ENCODE measurements at regions not wholly inside any gene's neighbourhood (a gene's known extent, or its start where the extent isn't known, plus 50 kb on each side); places are given as distances from the start of the nearest gene placed in this dataset.

DNA sequence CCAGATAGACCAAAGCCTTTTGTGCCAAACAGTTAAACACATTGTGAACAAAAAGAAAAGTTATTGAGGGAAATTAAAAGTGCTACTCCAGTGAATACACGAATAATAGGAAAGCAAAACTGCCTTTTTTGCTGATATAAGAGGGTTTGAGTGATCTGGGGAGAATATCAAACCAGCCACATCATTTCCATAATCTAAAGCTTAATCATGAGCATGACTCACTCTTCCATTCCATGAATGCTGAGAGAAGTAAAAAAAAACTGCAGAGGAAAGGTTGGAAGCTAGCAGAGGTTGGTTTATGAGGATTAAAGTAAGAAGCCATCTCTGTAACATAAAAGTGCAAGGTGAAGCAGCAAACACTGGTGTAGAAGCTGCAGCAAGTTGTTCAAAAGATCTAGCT lies 350.6 kb upstream of the NCAM2 start:
- TF ChIP-seq, protein P1, sequence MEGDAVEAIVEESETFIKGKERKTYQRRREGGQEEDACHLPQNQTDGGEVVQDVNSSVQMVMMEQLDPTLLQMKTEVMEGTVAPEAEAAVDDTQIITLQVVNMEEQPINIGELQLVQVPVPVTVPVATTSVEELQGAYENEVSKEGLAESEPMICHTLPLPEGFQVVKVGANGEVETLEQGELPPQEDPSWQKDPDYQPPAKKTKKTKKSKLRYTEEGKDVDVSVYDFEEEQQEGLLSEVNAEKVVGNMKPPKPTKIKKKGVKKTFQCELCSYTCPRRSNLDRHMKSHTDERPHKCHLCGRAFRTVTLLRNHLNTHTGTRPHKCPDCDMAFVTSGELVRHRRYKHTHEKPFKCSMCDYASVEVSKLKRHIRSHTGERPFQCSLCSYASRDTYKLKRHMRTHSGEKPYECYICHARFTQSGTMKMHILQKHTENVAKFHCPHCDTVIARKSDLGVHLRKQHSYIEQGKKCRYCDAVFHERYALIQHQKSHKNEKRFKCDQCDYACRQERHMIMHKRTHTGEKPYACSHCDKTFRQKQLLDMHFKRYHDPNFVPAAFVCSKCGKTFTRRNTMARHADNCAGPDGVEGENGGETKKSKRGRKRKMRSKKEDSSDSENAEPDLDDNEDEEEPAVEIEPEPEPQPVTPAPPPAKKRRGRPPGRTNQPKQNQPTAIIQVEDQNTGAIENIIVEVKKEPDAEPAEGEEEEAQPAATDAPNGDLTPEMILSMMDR (IDR thresholded peaks at IDR 0.05) = no peak
- Mint-ChIP-seq H3K9me3 (peaks cover 25% of the 10 kb centered on the region), H3K4me1 (ENCODE audit: low read depth) (no peaks in the 10 kb centered on the region), H3K27me3 (ENCODE audit: insufficient read depth) (no peaks in the 10 kb centered on the region), H3K36me3 (ENCODE audit: low read depth) (no peaks in the 10 kb centered on the region), H3K27ac (no peak overlapping the region), H3K4me3 (no peak overlapping the region)
- DNase-seq = no peak

DNA sequence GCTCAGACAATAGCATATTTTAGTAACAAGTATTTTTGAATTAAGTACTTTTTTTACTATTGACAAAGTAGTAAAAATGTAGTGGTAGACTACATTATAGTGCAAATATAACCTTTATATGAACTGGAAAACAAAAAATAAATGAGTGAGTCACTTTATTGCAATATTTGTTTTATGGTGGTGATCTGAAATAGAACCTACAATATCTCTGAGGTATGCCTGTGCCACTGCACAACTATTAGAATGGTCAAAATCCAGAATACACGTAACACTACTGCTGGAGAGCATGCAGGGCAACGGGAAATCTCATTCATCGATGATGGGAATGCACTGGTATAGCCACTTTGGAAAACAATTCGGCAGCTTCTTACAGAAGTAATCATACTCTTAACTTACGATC lies 349.0 kb upstream of the NCAM2 start:
- H3K27ac Mint-ChIP-seq = no peak overlapping the region
- no peaks in the 10 kb centered on the region for H3K27me3 Mint-ChIP-seq (ENCODE audit: insufficient read depth)
- no peak overlapping the region for H3K4me3 Mint-ChIP-seq
- peaks cover 21% of the 10 kb centered on the region for H3K9me3 Mint-ChIP-seq
- no peak for DNase-seq
- TF ChIP-seq, protein P1 (IDR thresholded peaks at IDR 0.05) = no peak
- H3K36me3 Mint-ChIP-seq (ENCODE audit: low read depth) = no peaks in the 10 kb centered on the region
- no peaks in the 10 kb centered on the region for H3K4me1 Mint-ChIP-seq (ENCODE audit: low read depth)

DNA sequence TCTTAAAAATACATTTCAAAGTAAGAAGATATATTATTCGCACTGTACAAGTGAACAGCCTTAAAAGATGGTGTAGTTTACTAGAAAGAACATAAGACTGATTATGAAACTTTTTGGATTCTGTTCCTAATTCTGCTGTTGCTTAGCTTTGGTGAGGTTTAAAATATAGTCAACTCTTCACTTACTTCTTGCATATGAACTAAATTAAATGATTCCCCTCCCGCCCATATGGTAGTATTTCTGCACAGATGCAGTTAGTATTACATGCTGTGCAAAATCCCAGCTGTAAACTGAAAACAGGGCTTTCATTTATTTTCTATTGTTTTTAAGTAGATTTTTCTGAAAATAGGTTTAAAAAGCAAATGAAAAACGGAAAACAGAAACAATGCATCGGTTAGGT lies 345.4 kb upstream of the NCAM2 start:
- H3K27me3 Mint-ChIP-seq (ENCODE audit: insufficient read depth) = no peaks in the 10 kb centered on the region
- H3K9me3 Mint-ChIP-seq = peaks cover 11% of the 10 kb centered on the region
- H3K4me1 Mint-ChIP-seq (ENCODE audit: low read depth) = no peaks in the 10 kb centered on the region
- H3K4me3 Mint-ChIP-seq = no peak overlapping the region
- no peak for DNase-seq
- TF ChIP-seq, protein P1 (IDR thresholded peaks at IDR 0.05) = no peak
- no peaks in the 10 kb centered on the region for H3K36me3 Mint-ChIP-seq (ENCODE audit: low read depth)
- H3K27ac Mint-ChIP-seq = no peak overlapping the region

DNA sequence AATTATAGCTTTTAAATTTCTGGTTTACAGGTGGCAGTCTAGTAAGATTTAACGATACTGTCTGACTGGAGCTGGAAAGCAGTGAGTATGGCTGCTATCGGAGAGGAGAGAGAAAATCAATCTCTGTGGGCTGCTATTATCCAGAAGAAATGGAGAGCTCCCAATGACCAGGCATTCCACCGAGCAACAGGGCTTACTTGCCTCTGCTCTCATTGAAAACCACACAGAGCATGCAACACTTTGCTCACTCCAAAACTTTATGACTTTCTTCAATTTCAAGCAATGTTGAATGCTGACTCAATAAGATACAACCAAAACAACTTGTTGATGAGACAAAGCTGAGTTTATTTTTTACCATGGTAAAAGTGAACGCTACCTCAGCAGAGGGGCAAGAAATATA lies 337.0 kb upstream of the NCAM2 start:
- Mint-ChIP-seq H3K27me3 (ENCODE audit: insufficient read depth) (no peaks in the 10 kb centered on the region; the same call in 1 of the 2 replicates), H3K4me1 (ENCODE audit: low read depth) (no peaks in the 10 kb centered on the region), H3K4me3 (no peak overlapping the region), H3K9me3 (peaks cover 54% of the 10 kb centered on the region), H3K36me3 (ENCODE audit: low read depth) (no peaks in the 10 kb centered on the region), H3K27ac (no peak overlapping the region)
- no peak for DNase-seq
- TF ChIP-seq, protein P1 (IDR thresholded peaks at IDR 0.05) = no peak

DNA sequence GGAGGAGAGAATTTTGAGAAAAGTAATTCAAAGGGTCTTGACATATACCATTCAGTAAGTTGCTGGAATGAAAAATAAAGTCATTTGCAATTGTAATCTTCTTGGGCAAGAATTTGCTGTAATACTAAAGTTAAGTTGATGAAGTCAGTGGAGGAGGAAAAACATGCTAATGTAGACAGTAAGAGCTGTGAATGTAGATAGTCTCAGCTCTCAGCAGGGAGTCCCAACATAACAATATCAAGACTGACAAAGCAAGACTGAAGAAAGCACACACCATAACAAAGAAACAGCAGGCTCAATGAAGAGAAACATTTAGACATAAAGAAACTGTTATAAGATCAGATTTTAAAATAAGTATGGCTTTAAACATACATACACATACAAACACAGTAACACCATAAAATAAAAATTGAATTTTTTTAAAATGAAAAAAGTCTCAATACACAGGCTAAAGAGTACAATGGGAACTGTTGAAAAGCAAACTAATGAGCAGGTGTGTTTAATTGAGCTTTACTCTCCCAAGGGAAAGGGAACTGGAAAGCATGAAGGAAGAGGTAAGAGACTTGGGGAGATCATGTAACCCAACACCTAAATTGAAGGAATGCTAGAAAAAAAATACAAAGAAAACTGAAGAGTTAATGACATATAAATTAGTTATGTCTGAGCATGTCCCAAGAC lies 336.3 kb upstream of the NCAM2 start:
- no peak overlapping the region for H3K27ac Mint-ChIP-seq
- H3K9me3 Mint-ChIP-seq = peaks cover 58% of the 10 kb centered on the region
- TF ChIP-seq, protein P1 (IDR thresholded peaks at IDR 0.05) = no peak

More for the DNA sequence above, 336.3 kb upstream of the NCAM2 start:
- no peak for DNase-seq
- no peaks in the 10 kb centered on the region for H3K36me3 Mint-ChIP-seq (ENCODE audit: low read depth)
- no peaks in the 10 kb centered on the region for H3K4me1 Mint-ChIP-seq (ENCODE audit: low read depth)
- no peak overlapping the region for H3K4me3 Mint-ChIP-seq
- H3K27me3 Mint-ChIP-seq (ENCODE audit: insufficient read depth) = no peaks in the 10 kb centered on the region; the same call in 1 of the 2 replicates

All from HFFc6 (cell line).